GM23338 (cell line): ENCODE measurements at regions not wholly inside any gene's neighbourhood (a gene's known extent, or its start where the extent isn't known, plus 50 kb on each side); places are given as distances from the start of the nearest gene placed in this dataset.

Source experiments
- ATAC-seq: fragments of 200-7000 bp; cut with Tn5 transposase; 3 replicates; pipeline ENCODE4 v1.9.1; 2020
- DNase-seq: peaks from one replicate; pipeline ENCODE4 v3.0.0-alpha.2; 2015; ENCODE audit warnings: low spot score
- H2AFZ ChIP-seq: fragments of 200-600 bp; sonication (generic); 2 replicates; pipeline ENCODE4 v1.8.0; 2016; ENCODE audit warnings: antibody characterized with exemption, mild to moderate bottlenecking, moderate library complexity
- H3F3A ChIP-seq: fragments of 200-600 bp; sonication (generic); replicated peaks from 2 replicates; pipeline ENCODE4 v1.8.0; 2017; ENCODE audit warnings: antibody characterized with exemption, mixed run types, low read depth
- H3K27ac ChIP-seq: fragments of 200-600 bp; sonication (generic); 2 replicates; pipeline ENCODE4 v1.6.1; 2016; ENCODE audit warnings: low read depth
- H3K27me3 ChIP-seq: fragments of 200-600 bp; sonication (generic); 2 replicates; pipeline ENCODE4 v1.8.0; 2016; ENCODE audit warnings: mild to moderate bottlenecking, mixed run types, moderate library complexity; ENCODE audit not compliant: insufficient read depth
- H3K36me3 ChIP-seq: fragments of 200-600 bp; sonication (generic); 2 replicates; pipeline ENCODE4 v1.8.0; 2016; ENCODE audit warnings: mild to moderate bottlenecking; ENCODE audit not compliant: insufficient read depth
- H3K4me1 ChIP-seq: fragments of 200-600 bp; sonication (generic); 2 replicates; pipeline ENCODE4 v1.8.0; 2016; ENCODE audit warnings: mild to moderate bottlenecking, moderate library complexity; ENCODE audit not compliant: insufficient read depth
- H3K4me2 ChIP-seq: fragments of 200-600 bp; sonication (generic); 2 replicates; pipeline ENCODE4 v1.7.1; 2017; ENCODE audit warnings: mixed run types
- H3K4me3 ChIP-seq: fragments of 200-600 bp; sonication (generic); 2 replicates; pipeline ENCODE4 v1.6.1; 2016; ENCODE audit warnings: mixed run types
- H3K79me2 ChIP-seq: fragments of 200-600 bp; sonication (generic); replicated peaks from 2 replicates; pipeline ENCODE4 v1.8.0; 2017; ENCODE audit warnings: mild to moderate bottlenecking; ENCODE audit not compliant: insufficient read depth
- H3K9me2 ChIP-seq: fragments of 200-600 bp; sonication (generic); 2 replicates; pipeline ENCODE4 v1.8.0; 2017; ENCODE audit not compliant: insufficient read depth
- H4K20me1 ChIP-seq: fragments of 200-600 bp; sonication (generic); replicated peaks from 2 replicates; pipeline ENCODE4 v1.8.0; 2017; ENCODE audit warnings: mild to moderate bottlenecking; ENCODE audit not compliant: insufficient read depth
- H3K27ac Mint-ChIP-seq: 2 replicates; pipeline ENCODE4 v1.8.0; 2020; ENCODE audit warnings: inconsistent platforms, mild to moderate bottlenecking, moderate library complexity, mixed read lengths
- H3K27me3 Mint-ChIP-seq: 3 replicates; pipeline ENCODE4 v1.8.0; 2022; ENCODE audit warnings: low read depth, mild to moderate bottlenecking, moderate library complexity, mixed read lengths, inconsistent platforms; ENCODE audit not compliant: insufficient read depth, poor library complexity
- H3K36me3 Mint-ChIP-seq: 3 replicates; pipeline ENCODE4 v1.8.0; 2021; ENCODE audit warnings: low read depth, mild to moderate bottlenecking, inconsistent platforms, moderate library complexity, mixed read lengths
- H3K4me1 Mint-ChIP-seq: 3 replicates; pipeline ENCODE4 v1.8.0; 2020; ENCODE audit warnings: mild to moderate bottlenecking, inconsistent platforms, mixed read lengths
- H3K4me3 Mint-ChIP-seq: 3 replicates; pipeline ENCODE4 v1.8.0; 2021; ENCODE audit warnings: moderate library complexity, mild to moderate bottlenecking, inconsistent platforms, mixed read lengths
- H3K9me3 Mint-ChIP-seq: 3 replicates; pipeline ENCODE4 v1.8.0; 2020; ENCODE audit warnings: moderate library complexity, mild to moderate bottlenecking, inconsistent platforms, mixed read lengths
- EZH2phosphoT487 ChIP-seq: fragments of 200-600 bp; sonication (generic); IDR thresholded peaks from one replicate; pipeline ENCODE4 v1.8.1; 2018; ENCODE audit warnings: antibody characterized with exemption; ENCODE audit not compliant: unreplicated experiment
- POLR2AphosphoS5 ChIP-seq: IDR thresholded peaks from 2 replicates; pipeline ENCODE4 v1.6.1; 2016; ENCODE audit warnings: antibody characterized with exemption, low read depth
- REST ChIP-seq: IDR thresholded peaks from one replicate; pipeline ENCODE4 v1.6.1; 2018; ENCODE audit warnings: antibody characterized with exemption; ENCODE audit not compliant: unreplicated experiment
- STAT1 ChIP-seq: IDR thresholded peaks from one replicate; pipeline ENCODE4 v1.6.1; 2016; ENCODE audit warnings: antibody characterized with exemption; ENCODE audit not compliant: unreplicated experiment
- ZNF114 ChIP-seq: fragments of 250-450 bp; sonication (Bioruptor Pico); IDR thresholded peaks from 2 replicates; pipeline ENCODE4 v1.5.0; 2020; ENCODE audit warnings: mild to moderate bottlenecking, moderate library complexity
- ZNF331 ChIP-seq: fragments of 250-450 bp; sonication (Bioruptor Pico); IDR thresholded peaks from 2 replicates; pipeline ENCODE4 v1.5.0; 2020; ENCODE audit warnings: low read depth, mild to moderate bottlenecking, moderate library complexity
- TF ChIP-seq, protein P1 (sequence below): IDR thresholded peaks from 2 replicates; pipeline ENCODE4 v1.6.1; 2016; ENCODE audit warnings: antibody characterized with exemption
- TF ChIP-seq, protein P2 (sequence below): fragments of 250-450 bp; sonication (Bioruptor Pico); IDR thresholded peaks from 2 replicates; pipeline ENCODE4 v1.5.0; 2020; ENCODE audit warnings: mild to moderate bottlenecking, moderate library complexity
- TF ChIP-seq, protein P3 (sequence below), 2 experiments: fragments of 200-600 bp in 1 of 2; sonication (generic) in 1 of 2; conservative IDR thresholded peaks; 2 replicates each; pipeline versions ENCODE4 v1.5.1 to v1.6.1; 2016 to 2017; ENCODE audit warnings: antibody characterized with exemption in 2 of 2, low read depth in 2 of 2, mild to moderate bottlenecking in 2 of 2, moderate library complexity in 1 of 2

DNA sequence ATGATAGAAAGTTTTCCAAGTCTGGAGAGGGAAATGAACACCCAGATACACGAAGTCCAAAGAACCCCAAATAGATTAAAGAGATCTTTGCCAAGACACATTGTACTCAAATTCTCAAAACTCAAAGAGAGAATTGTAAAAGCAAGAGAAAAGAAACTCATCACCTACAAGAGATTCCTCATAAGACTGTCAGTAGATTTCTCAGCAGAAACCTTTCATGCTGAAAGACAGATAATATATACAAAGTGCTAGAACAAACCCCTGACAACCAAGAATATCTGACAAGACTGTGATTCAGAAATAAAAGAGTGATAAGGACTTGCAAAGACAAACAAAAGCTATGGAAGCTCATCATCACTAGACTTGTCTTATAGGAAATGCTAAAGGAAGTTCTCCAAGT, 326.7 kb upstream of the ZNF608 start (continued):
- TF ChIP-seq REST: no peak
- TF ChIP-seq, protein P1, sequence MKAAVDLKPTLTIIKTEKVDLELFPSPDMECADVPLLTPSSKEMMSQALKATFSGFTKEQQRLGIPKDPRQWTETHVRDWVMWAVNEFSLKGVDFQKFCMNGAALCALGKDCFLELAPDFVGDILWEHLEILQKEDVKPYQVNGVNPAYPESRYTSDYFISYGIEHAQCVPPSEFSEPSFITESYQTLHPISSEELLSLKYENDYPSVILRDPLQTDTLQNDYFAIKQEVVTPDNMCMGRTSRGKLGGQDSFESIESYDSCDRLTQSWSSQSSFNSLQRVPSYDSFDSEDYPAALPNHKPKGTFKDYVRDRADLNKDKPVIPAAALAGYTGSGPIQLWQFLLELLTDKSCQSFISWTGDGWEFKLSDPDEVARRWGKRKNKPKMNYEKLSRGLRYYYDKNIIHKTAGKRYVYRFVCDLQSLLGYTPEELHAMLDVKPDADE: no peak
- TF ChIP-seq STAT1: no peak

DNA sequence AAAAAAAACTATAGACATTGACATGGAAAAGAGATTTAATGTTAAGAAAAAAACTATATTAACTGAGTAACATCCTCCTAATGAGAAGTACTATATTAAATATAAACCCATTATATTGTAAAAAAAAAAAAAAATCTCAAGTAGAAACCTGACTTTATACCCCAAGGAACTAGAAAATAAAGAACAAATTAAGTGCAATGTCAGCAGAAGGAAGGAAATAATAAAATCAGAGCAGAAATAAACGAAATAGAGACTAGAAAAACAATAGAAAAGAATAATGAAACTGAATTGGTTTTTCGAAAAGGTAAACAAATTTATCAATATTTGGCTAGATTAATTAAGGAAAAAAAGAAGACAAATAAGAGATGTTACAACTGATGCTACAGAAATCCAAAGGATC, 329.1 kb upstream of the ZNF608 start:
- Histone ChIP-seq H4K20me1 (no peaks in the 10 kb centered on the region), H3K4me2 (no peak overlapping the region), H3K79me2 (no peaks in the 10 kb centered on the region), H3F3A (no peaks in the 10 kb centered on the region), H3K27ac (no peak overlapping the region), H3K9me2 (no peaks in the 10 kb centered on the region), H3K4me3 (no peak overlapping the region), H3K27me3 (no peaks in the 10 kb centered on the region), H3K36me3 (peaks cover 15% of the 10 kb centered on the region), H3K4me1 (no peaks in the 10 kb centered on the region), H2AFZ (no peak overlapping the region)
- Mint-ChIP-seq H3K4me1 (no peaks in the 10 kb centered on the region), H3K36me3 (peaks cover 52% of the 10 kb centered on the region), H3K4me3 (no peak overlapping the region), H3K9me3 (peaks cover 59% of the 10 kb centered on the region), H3K27me3 (no peaks in the 10 kb centered on the region), H3K27ac (no peak overlapping the region)
- ATAC-seq: no peak
- DNase-seq: no peak
- TF ChIP-seq ZNF114 (CRISPR knock-in tag) (no peak), EZH2phosphoT487 (no peak), ZNF331 (CRISPR knock-in tag) (no peak), POLR2AphosphoS5 (no peak), REST (no peak)
- TF ChIP-seq, protein P2, sequence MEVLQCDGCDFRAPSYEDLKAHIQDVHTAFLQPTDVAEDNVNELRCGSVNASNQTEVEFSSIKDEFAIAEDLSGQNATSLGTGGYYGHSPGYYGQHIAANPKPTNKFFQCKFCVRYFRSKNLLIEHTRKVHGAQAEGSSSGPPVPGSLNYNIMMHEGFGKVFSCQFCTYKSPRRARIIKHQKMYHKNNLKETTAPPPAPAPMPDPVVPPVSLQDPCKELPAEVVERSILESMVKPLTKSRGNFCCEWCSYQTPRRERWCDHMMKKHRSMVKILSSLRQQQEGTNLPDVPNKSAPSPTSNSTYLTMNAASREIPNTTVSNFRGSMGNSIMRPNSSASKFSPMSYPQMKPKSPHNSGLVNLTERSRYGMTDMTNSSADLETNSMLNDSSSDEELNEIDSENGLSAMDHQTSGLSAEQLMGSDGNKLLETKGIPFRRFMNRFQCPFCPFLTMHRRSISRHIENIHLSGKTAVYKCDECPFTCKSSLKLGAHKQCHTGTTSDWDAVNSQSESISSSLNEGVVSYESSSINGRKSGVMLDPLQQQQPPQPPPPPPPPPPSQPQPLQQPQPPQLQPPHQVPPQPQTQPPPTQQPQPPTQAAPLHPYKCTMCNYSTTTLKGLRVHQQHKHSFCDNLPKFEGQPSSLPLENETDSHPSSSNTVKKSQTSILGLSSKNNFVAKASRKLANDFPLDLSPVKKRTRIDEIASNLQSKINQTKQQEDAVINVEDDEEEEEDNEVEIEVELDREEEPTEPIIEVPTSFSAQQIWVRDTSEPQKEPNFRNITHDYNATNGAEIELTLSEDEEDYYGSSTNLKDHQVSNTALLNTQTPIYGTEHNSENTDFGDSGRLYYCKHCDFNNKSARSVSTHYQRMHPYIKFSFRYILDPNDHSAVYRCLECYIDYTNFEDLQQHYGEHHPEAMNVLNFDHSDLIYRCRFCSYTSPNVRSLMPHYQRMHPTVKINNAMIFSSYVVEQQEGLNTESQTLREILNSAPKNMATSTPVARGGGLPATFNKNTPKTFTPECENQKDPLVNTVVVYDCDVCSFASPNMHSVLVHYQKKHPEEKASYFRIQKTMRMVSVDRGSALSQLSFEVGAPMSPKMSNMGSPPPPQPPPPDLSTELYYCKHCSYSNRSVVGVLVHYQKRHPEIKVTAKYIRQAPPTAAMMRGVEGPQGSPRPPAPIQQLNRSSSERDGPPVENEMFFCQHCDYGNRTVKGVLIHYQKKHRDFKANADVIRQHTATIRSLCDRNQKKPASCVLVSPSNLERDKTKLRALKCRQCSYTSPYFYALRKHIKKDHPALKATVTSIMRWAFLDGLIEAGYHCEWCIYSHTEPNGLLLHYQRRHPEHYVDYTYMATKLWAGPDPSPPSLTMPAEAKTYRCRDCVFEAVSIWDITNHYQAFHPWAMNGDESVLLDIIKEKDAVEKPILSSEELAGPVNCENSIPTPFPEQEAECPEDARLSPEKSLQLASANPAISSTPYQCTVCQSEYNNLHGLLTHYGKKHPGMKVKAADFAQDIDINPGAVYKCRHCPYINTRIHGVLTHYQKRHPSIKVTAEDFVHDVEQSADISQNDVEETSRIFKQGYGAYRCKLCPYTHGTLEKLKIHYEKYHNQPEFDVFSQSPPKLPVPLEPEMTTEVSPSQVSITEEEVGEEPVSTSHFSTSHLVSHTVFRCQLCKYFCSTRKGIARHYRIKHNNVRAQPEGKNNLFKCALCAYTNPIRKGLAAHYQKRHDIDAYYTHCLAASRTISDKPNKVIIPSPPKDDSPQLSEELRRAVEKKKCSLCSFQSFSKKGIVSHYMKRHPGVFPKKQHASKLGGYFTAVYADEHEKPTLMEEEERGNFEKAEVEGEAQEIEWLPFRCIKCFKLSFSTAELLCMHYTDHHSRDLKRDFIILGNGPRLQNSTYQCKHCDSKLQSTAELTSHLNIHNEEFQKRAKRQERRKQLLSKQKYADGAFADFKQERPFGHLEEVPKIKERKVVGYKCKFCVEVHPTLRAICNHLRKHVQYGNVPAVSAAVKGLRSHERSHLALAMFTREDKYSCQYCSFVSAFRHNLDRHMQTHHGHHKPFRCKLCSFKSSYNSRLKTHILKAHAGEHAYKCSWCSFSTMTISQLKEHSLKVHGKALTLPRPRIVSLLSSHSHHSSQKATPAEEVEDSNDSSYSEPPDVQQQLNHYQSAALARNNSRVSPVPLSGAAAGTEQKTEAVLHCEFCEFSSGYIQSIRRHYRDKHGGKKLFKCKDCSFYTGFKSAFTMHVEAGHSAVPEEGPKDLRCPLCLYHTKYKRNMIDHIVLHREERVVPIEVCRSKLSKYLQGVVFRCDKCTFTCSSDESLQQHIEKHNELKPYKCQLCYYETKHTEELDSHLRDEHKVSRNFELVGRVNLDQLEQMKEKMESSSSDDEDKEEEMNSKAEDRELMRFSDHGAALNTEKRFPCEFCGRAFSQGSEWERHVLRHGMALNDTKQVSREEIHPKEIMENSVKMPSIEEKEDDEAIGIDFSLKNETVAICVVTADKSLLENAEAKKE (CRISPR knock-in tag): no peak
- TF ChIP-seq, protein P3, sequence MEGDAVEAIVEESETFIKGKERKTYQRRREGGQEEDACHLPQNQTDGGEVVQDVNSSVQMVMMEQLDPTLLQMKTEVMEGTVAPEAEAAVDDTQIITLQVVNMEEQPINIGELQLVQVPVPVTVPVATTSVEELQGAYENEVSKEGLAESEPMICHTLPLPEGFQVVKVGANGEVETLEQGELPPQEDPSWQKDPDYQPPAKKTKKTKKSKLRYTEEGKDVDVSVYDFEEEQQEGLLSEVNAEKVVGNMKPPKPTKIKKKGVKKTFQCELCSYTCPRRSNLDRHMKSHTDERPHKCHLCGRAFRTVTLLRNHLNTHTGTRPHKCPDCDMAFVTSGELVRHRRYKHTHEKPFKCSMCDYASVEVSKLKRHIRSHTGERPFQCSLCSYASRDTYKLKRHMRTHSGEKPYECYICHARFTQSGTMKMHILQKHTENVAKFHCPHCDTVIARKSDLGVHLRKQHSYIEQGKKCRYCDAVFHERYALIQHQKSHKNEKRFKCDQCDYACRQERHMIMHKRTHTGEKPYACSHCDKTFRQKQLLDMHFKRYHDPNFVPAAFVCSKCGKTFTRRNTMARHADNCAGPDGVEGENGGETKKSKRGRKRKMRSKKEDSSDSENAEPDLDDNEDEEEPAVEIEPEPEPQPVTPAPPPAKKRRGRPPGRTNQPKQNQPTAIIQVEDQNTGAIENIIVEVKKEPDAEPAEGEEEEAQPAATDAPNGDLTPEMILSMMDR (conservative IDR thresholded peaks at IDR 0.05; ENCODE audit: low read depth in 2 of 2): no peak
